Brain microvascular endothelial cell (primary cell): ENCODE measurements at regions not wholly inside any gene's neighbourhood (a gene's known extent, or its start where the extent isn't known, plus 50 kb on each side); places are given as distances from the start of the nearest gene placed in this dataset.
"Not testable (repeated sequence)": the region's sequence is repeated elsewhere in the genome, so short reads cannot be mapped to it uniquely, and the experiment has no call there.

Source experiments
- DNase-seq: peaks from one replicate; pipeline ENCODE4 v3.0.0-alpha.2; 2020
- H3K27ac ChIP-seq: fragments of 250-450 bp; sonication (Bioruptor Pico); 2 replicates; pipeline ENCODE4 v1.5.1; 2020; ENCODE audit warnings: mild to moderate bottlenecking, moderate library complexity
- H3K27me3 ChIP-seq: fragments of 250-450 bp; sonication (Bioruptor Pico); replicated peaks from 2 replicates; pipeline ENCODE4 v1.5.1; 2020; ENCODE audit warnings: mild to moderate bottlenecking
- H3K36me3 ChIP-seq: fragments of 250-450 bp; sonication (Bioruptor Pico); replicated peaks from 2 replicates; pipeline ENCODE4 v1.5.1; 2020; ENCODE audit warnings: mild to moderate bottlenecking
- H3K4me3 ChIP-seq: 2 replicates; pipeline ENCODE4 v1.5.1; 2011; ENCODE audit warnings: low read depth, mild to moderate bottlenecking, control low read depth, low read length, moderate library complexity
- CTCF ChIP-seq: IDR thresholded peaks from 2 replicates; pipeline ENCODE4 v1.5.1; 2011; ENCODE audit warnings: low read depth, mild to moderate bottlenecking, moderate library complexity, low read length, control low read depth, inconsistent platforms; ENCODE audit errors: missing control alignments
- in situ Hi-C: cut with HindIII; loops from 2 replicates; pipeline ENCODE4 v1.10.0; 2017; ENCODE audit warnings: low sequenced_read_pairs, low pct_ligation_motif_present

GRCh38 chr7:15081891-15082290 lies 179.3 kb upstream of the DGKB start:
- in situ Hi-C loops = no loop called here
- Histone ChIP-seq H3K27me3 (no peaks in the 10 kb centered on the region), H3K4me3 (no peak overlapping the region), H3K27ac (no peak overlapping the region), H3K36me3 (no peaks in the 10 kb centered on the region)
- no peak for DNase-seq
- no peak for TF ChIP-seq CTCF

- H3K27me3 ChIP-seq = no peaks in the 10 kb centered on the region
- DNase-seq = no peak
- H3K27ac ChIP-seq = no peak overlapping the region
- in situ Hi-C loops = no loop called here
- no peak for TF ChIP-seq CTCF
- no peak overlapping the region for H3K4me3 ChIP-seq
- H3K36me3 ChIP-seq = no peaks in the 10 kb centered on the region
Observed at GRCh38 chr7:15073301-15073700, 170.8 kb upstream of the DGKB start.

- no peak overlapping the region for H3K4me3 ChIP-seq
- in situ Hi-C loops = no loop called here
- no peak for TF ChIP-seq CTCF
- H3K27me3 ChIP-seq = no peaks in the 10 kb centered on the region
- no peak for DNase-seq
- H3K36me3 ChIP-seq = no peaks in the 10 kb centered on the region
- H3K27ac ChIP-seq = no peak overlapping the region
Observed at GRCh38 chr7:15068324-15068723, 165.8 kb upstream of the DGKB start.

- Histone ChIP-seq H3K36me3 (no peaks in the 10 kb centered on the region), H3K27me3 (no peaks in the 10 kb centered on the region), H3K27ac (no peak overlapping the region), H3K4me3 (no peak overlapping the region)
- in situ Hi-C loops = no loop called here
- TF ChIP-seq CTCF = no peak
- no peak for DNase-seq
Observed at GRCh38 chr7:15057272-15057671, 154.7 kb upstream of the DGKB start.

- in situ Hi-C loops, H3K27ac ChIP-seq, H3K27me3 ChIP-seq, DNase-seq, H3K36me3 ChIP-seq, H3K4me3 ChIP-seq: not testable (repeated sequence)
Observed at GRCh38 chr7:15054304-15054703, 151.8 kb upstream of the DGKB start.

- in situ Hi-C loops = no loop called here
- no peak for TF ChIP-seq CTCF
Observed at GRCh38 chr7:15049157-15049556, 146.6 kb upstream of the DGKB start.

More at GRCh38 chr7:15049157-15049556, 146.6 kb upstream of the DGKB start:
- DNase-seq = no peak
- no peaks in the 10 kb centered on the region for H3K36me3 ChIP-seq
- H3K27ac ChIP-seq = no peak overlapping the region
- no peak overlapping the region for H3K4me3 ChIP-seq
- H3K27me3 ChIP-seq = no peaks in the 10 kb centered on the region
